HG03064 (cell line): ENCODE measurements at regions not wholly inside any gene's neighbourhood (a gene's known extent, or its start where the extent isn't known, plus 50 kb on each side); places are given as distances from the start of the nearest gene placed in this dataset.
A peak's percentile ranks its signal among the peaks of the same experiment; 100 is the strongest.
"Not testable (repeated sequence)": the region's sequence is repeated elsewhere in the genome, so short reads cannot be mapped to it uniquely, and the experiment has no call there.

ENCODE experiments used
- ATAC-seq: cut with Tn5 transposase; IDR thresholded peaks from one replicate; pipeline ENCODE4 v1.9.1; 2021; ENCODE audit warnings: low read depth; ENCODE audit not compliant: unreplicated experiment

- ATAC-seq = no peak
Measured at GRCh38 chr10:90096196-90096595, 394.8 kb downstream of the KIF20B start.

DNA sequence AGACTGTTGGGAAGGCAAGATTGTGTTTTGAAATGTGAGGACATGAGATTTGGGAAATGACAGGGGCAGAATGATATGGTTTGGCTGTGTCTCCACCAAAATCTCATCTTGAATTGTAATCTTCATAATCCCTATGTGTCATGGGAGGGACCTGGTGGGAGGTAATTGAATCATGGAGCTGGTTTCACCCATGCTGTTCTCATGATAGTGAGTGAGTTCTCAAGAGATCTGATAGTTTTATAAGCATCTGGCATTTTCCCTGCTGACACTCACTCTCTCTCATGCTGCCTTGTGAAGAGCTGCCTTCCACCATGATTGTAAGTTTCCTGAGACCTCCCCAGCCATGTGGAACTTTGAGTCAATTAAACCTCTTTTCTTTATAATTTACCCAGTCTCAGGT is 406.2 kb downstream of the KIF20B start:
- not testable (repeated sequence) for ATAC-seq

DNA sequence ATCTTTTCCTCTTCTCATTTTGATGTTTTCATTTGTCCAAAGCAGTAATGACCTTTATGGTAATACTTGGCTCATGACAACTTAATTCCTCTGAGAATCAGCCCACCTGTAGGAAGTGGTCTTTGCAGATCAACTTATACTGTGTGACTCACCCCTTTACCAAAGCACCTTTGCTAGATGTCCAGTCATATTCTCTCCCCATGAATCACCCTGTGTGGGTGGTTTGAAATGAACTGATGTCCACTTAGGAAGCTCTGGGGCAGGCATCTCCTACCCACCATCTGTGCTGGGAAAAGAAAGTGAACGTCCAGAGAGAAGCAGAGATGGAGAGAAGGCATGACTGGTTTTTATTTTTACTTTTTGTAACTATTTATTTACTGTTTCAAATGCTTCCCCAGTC is 410.3 kb downstream of the KIF20B start:
- no peak for ATAC-seq

DNA sequence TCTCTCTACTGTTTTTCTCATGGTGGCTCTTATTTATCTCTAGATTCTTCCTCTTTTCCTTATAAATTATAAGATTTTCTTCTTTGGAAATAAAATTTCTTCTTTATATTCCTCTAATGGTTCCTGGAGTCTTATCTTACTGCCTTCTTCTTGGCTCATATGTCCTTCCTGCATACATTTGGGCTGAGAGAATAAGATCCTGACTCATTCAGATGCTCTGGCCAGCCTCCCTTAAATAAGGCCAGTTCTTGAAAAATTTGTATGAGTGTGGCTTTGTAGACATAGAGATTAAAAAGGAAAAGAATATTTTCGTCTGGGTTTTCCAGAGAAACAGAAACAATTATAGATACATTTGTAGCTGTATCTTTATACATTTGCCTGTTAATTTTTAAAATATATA is 411.3 kb downstream of the KIF20B start:
- no peak for ATAC-seq

DNA sequence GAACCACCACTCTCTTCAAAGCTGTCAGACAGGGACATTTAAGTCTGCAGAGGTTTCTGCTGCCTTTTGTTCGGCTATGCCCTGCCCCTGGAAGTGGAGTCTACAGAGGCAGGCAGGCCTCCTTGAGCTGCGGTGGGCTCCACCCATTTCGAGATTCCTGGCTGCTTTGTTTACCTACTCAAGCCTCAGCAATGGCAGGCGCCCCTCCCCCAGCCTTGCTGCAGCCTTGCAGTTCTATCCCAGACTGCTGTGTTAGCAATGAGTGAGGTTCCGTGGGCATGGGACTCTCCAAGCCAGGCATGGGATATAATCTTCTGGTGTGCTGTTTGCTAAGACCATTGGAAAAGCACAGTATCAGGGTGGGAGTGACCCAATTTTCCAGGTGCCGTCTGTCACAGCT is 417.2 kb downstream of the KIF20B start:
- not testable (repeated sequence) for ATAC-seq

GRCh38 chr10:90119631-90120280 is 418.4 kb downstream of the KIF20B start:
- ATAC-seq = not testable (repeated sequence)

DNA sequence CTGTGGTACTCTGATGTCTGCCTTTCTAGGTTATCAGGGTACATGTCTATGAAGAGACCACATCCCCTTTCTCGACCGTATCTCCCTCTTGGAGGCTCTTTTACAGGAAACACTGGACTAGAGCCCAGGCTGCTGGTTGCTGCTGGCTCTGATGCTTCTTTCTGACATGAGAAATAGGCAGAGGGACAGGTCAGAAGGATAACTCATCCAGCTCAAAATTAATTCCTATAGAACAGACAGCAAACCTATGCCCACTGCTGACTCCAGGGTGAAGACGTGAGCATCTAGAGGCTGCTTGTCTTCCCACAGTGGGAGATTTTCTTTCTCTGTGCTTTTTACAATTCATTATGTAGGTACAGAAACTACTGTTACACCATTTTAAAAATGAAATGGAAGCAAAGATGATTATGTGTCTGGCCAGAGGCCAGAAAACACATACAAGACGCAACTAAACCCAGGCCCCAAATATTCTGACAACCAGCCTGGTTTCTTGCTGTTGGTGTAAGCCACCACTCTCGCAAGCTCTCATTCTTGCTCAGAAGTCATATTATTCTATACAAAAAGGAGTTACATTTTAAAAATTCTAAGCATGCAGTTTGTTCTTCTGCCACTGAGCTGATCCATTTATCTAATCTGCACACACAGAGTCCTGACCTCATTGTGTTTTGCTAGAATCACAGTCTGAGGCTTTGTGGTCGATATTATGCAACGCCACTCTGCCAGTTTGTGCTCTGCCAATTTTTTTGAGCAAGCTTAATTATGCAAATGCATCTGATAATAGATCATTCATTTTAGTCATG is 424.3 kb downstream of the KIF20B start:
- ATAC-seq = no peak

DNA sequence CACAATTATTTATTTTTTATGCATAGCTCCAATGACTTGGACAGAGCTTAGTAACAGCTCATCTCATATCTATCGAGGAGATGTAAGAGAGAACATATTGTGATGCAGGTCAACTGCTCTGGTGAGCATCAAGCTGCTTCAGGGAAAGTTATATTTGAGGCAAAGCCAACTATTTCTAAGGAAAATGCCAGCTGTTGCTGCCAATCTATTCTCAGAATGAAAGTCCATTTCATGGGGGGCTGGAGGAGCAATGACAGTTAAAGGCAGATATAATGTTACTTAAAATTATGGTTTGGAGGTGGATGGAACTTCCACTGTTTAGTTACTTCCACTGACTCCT is 424.8 kb downstream of the KIF20B start:
- ATAC-seq = no peak

DNA sequence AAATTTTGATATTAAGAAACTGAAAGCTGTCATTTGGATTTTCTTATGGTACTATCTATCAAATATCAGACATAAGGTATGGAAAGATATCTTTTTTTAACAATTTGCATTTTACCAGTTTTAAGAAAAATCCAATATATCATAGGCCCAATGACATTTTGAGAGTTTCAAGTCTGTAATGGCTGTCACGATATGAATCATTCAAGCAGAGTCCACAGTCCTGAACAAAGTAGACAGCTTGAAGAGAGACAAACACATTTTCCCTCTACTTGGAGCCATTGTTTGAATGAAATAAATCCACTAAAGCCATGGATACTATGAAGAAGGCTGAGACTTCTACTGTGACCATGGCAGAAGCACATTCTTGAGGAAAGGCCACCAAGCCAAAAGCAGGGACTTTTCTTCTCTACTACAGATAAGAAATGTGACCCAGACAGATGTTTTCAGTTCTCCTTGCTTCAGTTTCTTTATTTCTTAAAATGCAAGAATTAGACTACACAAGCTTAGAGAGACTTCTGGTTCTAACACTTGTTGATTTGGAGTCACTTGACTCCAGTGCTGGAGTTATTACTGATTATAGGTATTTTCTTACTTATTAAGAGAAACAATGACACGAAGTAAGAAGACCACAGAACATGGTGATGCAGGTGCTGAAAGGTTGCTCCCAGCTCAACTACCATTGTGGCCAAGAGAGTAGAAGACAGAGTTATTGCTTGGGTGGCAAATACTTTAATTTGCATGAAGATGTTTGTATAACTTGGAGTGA is 429.1 kb downstream of the KIF20B start:
- ATAC-seq = no peak

DNA sequence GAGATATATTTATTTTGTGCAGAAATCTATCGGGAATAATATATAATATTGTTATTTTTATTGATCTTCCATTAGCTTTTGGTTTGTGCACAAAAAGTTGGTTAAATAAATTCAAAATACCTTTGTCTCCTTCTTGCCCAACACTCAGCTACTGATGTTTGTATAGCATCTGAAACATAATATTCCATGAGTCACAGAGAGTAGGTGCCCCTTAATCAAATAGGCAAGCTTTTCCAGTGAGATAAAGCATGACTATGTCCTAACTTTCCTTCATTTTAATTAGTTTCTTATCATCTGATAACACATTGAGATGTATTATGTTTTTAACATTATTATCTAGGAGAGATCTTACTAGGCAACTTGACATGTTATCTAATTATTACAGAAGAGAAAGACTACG is 432.2 kb downstream of the KIF20B start:
- ATAC-seq = no peak

- no peak for ATAC-seq
Measured at GRCh38 chr10:90136731-90137316, 435.4 kb downstream of the KIF20B start.

- ATAC-seq = no peak
Measured at GRCh38 chr10:90138844-90139243, 437.5 kb downstream of the KIF20B start.

DNA sequence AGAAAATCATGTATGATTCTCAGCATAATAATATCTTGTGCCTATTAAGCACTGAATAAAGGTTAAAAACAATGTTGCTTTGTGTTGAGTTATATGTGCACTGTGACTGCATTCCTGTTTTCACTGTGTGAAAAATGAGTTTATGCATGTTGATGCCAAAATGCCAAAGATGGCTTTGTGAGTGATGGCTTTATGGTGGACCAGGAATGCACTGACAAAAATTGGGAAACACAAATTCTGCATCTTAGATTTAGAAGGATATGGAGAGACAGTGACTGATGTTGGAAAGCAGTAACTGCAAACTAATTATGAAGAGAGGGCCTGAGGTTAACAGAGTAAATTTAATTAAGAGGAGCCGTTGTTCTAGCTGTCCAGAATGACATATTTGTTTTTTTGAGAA is 440.4 kb downstream of the KIF20B start:
- no peak for ATAC-seq

DNA sequence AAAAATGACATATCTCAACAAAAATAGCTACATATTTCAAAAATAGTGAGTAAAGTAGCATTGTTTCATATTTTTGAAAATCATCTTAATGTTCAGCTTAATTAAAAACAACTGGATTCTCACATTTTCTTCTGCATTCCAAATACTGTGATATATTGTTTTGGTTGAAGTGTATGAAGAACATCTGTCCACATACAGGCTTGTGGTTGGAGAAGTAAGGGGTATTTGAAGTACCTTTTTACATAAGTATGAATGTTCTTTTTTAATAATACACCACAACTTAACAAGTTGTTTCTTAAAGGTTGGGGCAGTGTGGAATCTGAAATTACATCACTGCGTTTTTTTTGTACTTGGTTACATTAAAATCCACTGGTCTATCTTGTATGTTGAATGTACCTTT is 442.5 kb downstream of the KIF20B start:
- no peak for ATAC-seq

DNA sequence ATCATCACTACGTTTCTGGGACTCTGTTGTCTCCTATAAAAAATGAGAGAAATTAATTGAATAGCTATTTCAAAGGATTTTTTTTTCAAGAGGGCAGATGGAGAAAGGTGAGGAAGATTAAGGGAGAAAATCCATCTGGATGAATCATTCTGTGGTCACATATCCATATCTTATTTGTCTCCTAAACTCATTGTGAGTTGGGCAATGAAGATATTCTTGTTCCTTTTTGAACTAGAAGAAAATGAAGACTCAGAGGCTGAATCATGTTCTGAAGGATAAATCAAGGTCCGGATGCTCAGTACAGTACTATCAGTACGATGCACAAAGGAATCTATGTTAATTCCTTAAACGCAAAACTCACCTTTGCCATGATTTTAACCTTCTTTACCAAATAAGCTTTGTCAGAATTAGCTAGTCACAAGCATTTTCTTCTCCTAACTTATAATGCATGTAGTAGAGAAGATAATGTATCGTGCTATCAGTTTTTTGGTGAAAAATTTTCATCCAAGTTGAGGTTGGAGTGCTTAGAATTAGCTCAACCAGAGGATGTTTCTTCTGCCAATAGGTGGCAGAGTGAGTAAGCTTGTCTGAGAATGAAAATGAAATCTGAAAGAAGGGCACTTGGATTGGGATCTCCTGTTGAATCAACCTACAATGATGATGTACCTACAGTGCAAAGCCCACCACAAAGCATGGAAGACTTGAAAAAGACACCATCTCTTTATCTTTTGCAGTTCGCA is 446.9 kb downstream of the KIF20B start:
- ATAC-seq = no peak

GRCh38 chr10:90149563-90149962 is 448.2 kb downstream of the KIF20B start:
- no peak for ATAC-seq

GRCh38 chr10:90162271-90162853 is 461.0 kb downstream of the KIF20B start:
- no peak for ATAC-seq

GRCh38 chr10:90167174-90168064 is 466.0 kb downstream of the KIF20B start:
- ATAC-seq = peak; percentile 64

DNA sequence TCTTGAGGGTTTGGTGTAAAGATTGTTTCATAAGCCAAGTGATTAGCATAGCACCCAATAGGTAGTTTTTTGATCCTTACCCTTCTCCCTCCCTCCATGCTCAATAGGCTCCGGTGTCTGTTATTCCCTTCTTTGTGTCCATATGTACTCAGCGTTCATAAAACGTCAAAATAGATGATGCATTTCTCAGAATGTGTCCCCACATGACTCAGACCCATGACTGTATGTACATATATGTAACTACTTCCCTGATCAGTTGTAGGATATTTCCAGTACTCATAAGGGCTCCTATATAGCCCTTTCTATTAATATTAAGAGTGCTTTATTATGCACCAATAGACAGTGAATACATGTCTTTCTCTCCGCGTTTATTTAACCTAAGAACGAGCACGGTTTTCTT is 466.9 kb downstream of the KIF20B start:
- no peak for ATAC-seq
